GM19395 (cell line): ENCODE measurements at regions not wholly inside any gene's neighbourhood (a gene's known extent, or its start where the extent isn't known, plus 50 kb on each side); places are given as distances from the start of the nearest gene placed in this dataset.

Source experiments
- ATAC-seq: cut with Tn5 transposase; IDR thresholded peaks from one replicate; pipeline ENCODE4 v1.9.1; 2021; ENCODE audit warnings: mild to moderate bottlenecking, moderate library complexity; ENCODE audit not compliant: unreplicated experiment

GRCh38 chr12:42978708-42979107 is 389.2 kb upstream of the PRICKLE1 start:
- no peak for ATAC-seq

GRCh38 chr12:42977451-42978230 is 388.1 kb upstream of the PRICKLE1 start:
- ATAC-seq: no peak

- no peak for ATAC-seq
These were observed 387.1 kb upstream of the PRICKLE1 start for GRCh38 chr12:42976620-42977019.

- no peak for ATAC-seq
These were observed 386.6 kb upstream of the PRICKLE1 start for GRCh38 chr12:42976122-42976521.

- ATAC-seq: no peak
These were observed 379.8 kb upstream of the PRICKLE1 start for GRCh38 chr12:42969355-42969754.

- no peak for ATAC-seq
These were observed 378.9 kb upstream of the PRICKLE1 start for GRCh38 chr12:42968426-42968825.

GRCh38 chr12:42967850-42968249 is 378.3 kb upstream of the PRICKLE1 start:
- ATAC-seq: no peak

- no peak for ATAC-seq
These were observed 374.4 kb upstream of the PRICKLE1 start for GRCh38 chr12:42963988-42964387.

GRCh38 chr12:42962384-42962783 is 372.8 kb upstream of the PRICKLE1 start:
- no peak for ATAC-seq

- no peak for ATAC-seq
These were observed 371.8 kb upstream of the PRICKLE1 start for GRCh38 chr12:42961395-42961794.

- no peak for ATAC-seq
These were observed 370.6 kb upstream of the PRICKLE1 start for GRCh38 chr12:42960087-42960527.

GRCh38 chr12:42958291-42958674 is 368.7 kb upstream of the PRICKLE1 start:
- ATAC-seq: no peak

- no peak for ATAC-seq
These were observed 368.2 kb upstream of the PRICKLE1 start for GRCh38 chr12:42957561-42958290.

GRCh38 chr12:42957136-42957535 is 367.6 kb upstream of the PRICKLE1 start:
- ATAC-seq: no peak

- no peak for ATAC-seq
These were observed 363.5 kb upstream of the PRICKLE1 start for GRCh38 chr12:42953021-42953420.

- ATAC-seq: no peak
These were observed 357.4 kb upstream of the PRICKLE1 start for GRCh38 chr12:42946871-42947381.

- ATAC-seq: no peak
These were observed 356.4 kb upstream of the PRICKLE1 start for GRCh38 chr12:42945927-42946326.

GRCh38 chr12:42944516-42944915 is 355.0 kb upstream of the PRICKLE1 start:
- ATAC-seq: no peak

GRCh38 chr12:42936991-42937390 is 347.4 kb upstream of the PRICKLE1 start:
- ATAC-seq: no peak

GRCh38 chr12:42936260-42936659 is 346.7 kb upstream of the PRICKLE1 start:
- ATAC-seq: no peak

GRCh38 chr12:42935756-42936155 is 346.2 kb upstream of the PRICKLE1 start:
- no peak for ATAC-seq

- ATAC-seq: no peak
These were observed 345.5 kb upstream of the PRICKLE1 start for GRCh38 chr12:42935090-42935489.
